HG02759 (cell line): ENCODE measurements at regions not wholly inside any gene's neighbourhood (a gene's known extent, or its start where the extent isn't known, plus 50 kb on each side); places are given as distances from the start of the nearest gene placed in this dataset.

ENCODE experiments used
- ATAC-seq: cut with Tn5 transposase; IDR thresholded peaks from one replicate; pipeline ENCODE4 v1.9.1; 2021; ENCODE audit warnings: mild to moderate bottlenecking, moderate library complexity; ENCODE audit not compliant: unreplicated experiment

- ATAC-seq: no peak
Measured at GRCh38 chr2:200136655-200137054, 169.8 kb upstream of the SPATS2L start.

- no peak for ATAC-seq
Measured at GRCh38 chr2:200137271-200137670, 169.2 kb upstream of the SPATS2L start.

GRCh38 chr2:200137691-200138090, 168.8 kb upstream of the SPATS2L start:
- no peak for ATAC-seq

GRCh38 chr2:200138391-200139124, 167.9 kb upstream of the SPATS2L start:
- ATAC-seq: no peak

- no peak for ATAC-seq
Measured at GRCh38 chr2:200144571-200144970, 161.9 kb upstream of the SPATS2L start.

- ATAC-seq: no peak
Measured at GRCh38 chr2:200146501-200146900, 160.0 kb upstream of the SPATS2L start.

GRCh38 chr2:200147371-200147770, 159.1 kb upstream of the SPATS2L start:
- ATAC-seq: no peak

- no peak for ATAC-seq
Measured at GRCh38 chr2:200148366-200148765, 158.1 kb upstream of the SPATS2L start.

- ATAC-seq: no peak
Measured at GRCh38 chr2:200150411-200151086, 155.9 kb upstream of the SPATS2L start.

- no peak for ATAC-seq
Measured at GRCh38 chr2:200155652-200156051, 150.8 kb upstream of the SPATS2L start.

GRCh38 chr2:200156166-200156835, 150.2 kb upstream of the SPATS2L start:
- ATAC-seq: no peak

GRCh38 chr2:200158647-200159356, 147.7 kb upstream of the SPATS2L start:
- no peak for ATAC-seq

- ATAC-seq: no peak
Measured at GRCh38 chr2:200159357-200159707, 147.2 kb upstream of the SPATS2L start.

GRCh38 chr2:200159829-200160781, 146.4 kb upstream of the SPATS2L start:
- ATAC-seq: no peak

- no peak for ATAC-seq
Measured at GRCh38 chr2:200161458-200161857, 145.0 kb upstream of the SPATS2L start.

GRCh38 chr2:200165687-200166086, 140.8 kb upstream of the SPATS2L start:
- no peak for ATAC-seq

GRCh38 chr2:200168641-200169555, 137.6 kb upstream of the SPATS2L start:
- no peak for ATAC-seq

- no peak for ATAC-seq
Measured at GRCh38 chr2:200170221-200170620, 136.3 kb upstream of the SPATS2L start.
